ENCODE measurements at regions not wholly inside any gene's neighbourhood (a gene's known extent, or its start where the extent isn't known, plus 50 kb on each side); places are given as distances from the start of the nearest gene placed in this dataset.

DNA sequence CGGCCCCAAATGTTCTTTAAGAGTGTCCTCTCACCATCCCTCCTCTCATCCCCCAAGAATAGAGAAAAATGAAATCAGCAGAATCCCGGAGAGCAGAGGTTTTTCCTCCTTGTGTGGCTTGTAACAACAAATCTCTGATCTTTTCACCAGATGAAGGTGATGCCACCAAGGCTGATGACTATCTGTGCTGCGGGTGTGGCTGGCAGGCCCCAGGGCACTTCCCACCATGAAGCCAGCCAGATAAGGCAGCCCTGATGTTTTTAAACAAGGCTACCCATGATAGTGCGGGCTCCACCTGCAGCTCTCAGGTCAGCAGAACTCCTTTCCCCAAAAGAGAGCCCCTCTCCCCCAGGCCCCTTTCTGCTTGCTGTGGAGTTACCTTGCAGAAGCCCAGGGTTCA, 58.0 kb upstream of the PARP11 start (continued):
- TF ChIP-seq, protein P1, sequence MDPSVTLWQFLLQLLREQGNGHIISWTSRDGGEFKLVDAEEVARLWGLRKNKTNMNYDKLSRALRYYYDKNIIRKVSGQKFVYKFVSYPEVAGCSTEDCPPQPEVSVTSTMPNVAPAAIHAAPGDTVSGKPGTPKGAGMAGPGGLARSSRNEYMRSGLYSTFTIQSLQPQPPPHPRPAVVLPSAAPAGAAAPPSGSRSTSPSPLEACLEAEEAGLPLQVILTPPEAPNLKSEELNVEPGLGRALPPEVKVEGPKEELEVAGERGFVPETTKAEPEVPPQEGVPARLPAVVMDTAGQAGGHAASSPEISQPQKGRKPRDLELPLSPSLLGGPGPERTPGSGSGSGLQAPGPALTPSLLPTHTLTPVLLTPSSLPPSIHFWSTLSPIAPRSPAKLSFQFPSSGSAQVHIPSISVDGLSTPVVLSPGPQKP (IDR thresholded peaks at IDR 0.05; ENCODE audit: low read depth, low read length): no peak
- TF ChIP-seq EED (IDR thresholded peaks at IDR 0.05; ENCODE audit: low read depth) (no peak), NFYA (IDR thresholded peaks at IDR 0.05; ENCODE audit: borderline replicate concordance, low read depth, low read length) (no peak), YY1 (IDR thresholded peaks at IDR 0.05; ENCODE audit: low read depth, low read length) (no peak), RAD51 (IDR thresholded peaks at IDR 0.05) (no peak), JUND (IDR thresholded peaks at IDR 0.05; ENCODE audit: low read depth, low read length) (no peak), SMC3 (IDR thresholded peaks at IDR 0.05; ENCODE audit: borderline replicate concordance, low read length) (no peak)
- TF ChIP-seq, protein P2, sequence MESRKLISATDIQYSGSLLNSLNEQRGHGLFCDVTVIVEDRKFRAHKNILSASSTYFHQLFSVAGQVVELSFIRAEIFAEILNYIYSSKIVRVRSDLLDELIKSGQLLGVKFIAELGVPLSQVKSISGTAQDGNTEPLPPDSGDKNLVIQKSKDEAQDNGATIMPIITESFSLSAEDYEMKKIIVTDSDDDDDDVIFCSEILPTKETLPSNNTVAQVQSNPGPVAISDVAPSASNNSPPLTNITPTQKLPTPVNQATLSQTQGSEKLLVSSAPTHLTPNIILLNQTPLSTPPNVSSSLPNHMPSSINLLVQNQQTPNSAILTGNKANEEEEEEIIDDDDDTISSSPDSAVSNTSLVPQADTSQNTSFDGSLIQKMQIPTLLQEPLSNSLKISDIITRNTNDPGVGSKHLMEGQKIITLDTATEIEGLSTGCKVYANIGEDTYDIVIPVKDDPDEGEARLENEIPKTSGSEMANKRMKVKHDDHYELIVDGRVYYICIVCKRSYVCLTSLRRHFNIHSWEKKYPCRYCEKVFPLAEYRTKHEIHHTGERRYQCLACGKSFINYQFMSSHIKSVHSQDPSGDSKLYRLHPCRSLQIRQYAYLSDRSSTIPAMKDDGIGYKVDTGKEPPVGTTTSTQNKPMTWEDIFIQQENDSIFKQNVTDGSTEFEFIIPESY (IDR thresholded peaks at IDR 0.05): no peak

DNA sequence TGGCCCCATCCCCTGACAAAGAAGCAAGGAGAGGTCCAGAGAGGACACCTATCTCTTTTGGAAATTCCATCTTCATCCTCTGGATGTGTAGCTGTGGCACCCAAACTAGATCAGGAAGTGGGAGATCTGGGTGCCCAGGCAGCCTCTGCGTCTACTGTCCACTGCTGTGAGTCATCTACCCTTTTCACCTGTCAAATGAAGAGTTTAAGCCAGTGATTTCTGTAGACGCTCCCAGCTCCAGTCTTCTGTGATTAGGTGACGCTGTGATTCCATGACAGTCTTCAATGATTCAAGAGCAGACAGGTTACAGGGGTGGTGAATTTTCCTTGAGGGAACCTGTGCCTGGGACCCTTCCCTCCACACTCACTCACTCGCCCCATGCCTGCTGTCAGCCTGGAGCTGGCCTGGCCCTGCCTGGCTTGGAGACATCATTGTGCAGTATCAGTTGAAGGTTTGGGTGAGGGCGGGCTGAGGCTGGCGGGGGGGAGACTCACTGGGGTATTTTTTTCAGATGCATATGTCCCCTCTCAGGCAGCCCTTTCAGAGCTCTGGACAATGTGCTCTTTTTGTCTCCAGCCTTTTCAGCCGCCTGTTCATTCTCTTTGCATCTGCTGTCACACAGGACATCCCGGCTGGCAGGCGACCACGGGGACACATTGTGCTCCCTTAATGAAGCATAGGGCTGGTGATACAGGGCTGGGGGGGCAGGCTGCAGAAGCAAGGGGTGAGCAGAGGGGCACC, 56.8 kb upstream of the PARP11 start:
- FAIRE-seq (no peak), DNase-seq (ENCODE audit: low read depth, low spot score) (no peak), ATAC-seq (no peak)
- no TSS peak for BruUV-seq (replicated peaks)
- Histone ChIP-seq H3K27ac (ENCODE audit: control insufficient read depth, insufficient read depth) (no peak overlapping the region), H4K20me1 (ENCODE audit: control insufficient read depth, insufficient read depth) (no peaks in the 10 kb centered on the region), H3K27me3 (replicated peaks in 1 of 2; ENCODE audit: control insufficient read depth in 2 of 2, insufficient read depth in 2 of 2, low read length in 1 of 2) (peaks cover 5 to 9% of the 10 kb centered on the region in 2 experiments), H3K4me3 (no peak overlapping the region), H3K4me1 (ENCODE audit: control insufficient read depth, insufficient read depth, low read length) (no peaks in the 10 kb centered on the region), H3K79me2 (ENCODE audit: control insufficient read depth, insufficient read depth, low read length) (no peaks in the 10 kb centered on the region), H2AFZ (ENCODE audit: control insufficient read depth, low read depth, low read length) (no peak overlapping the region), H3K4me2 (ENCODE audit: control insufficient read depth, insufficient read depth) (no peak overlapping the region), H3K36me3 (ENCODE audit: control insufficient read depth in 2 of 2, insufficient read depth in 2 of 2, low read length in 1 of 2) (no peaks in the 10 kb centered on the region), H3K9me3 (replicated peaks; ENCODE audit: control insufficient read depth, insufficient read depth, low read length) (no peaks in the 10 kb centered on the region), H3K9ac (ENCODE audit: control insufficient read depth, insufficient read depth, low read length) (no peak overlapping the region)
- ChIA-PET SMC1A (ENCODE audit: uncharacterized antibody, unreplicated experiment) (no interaction called here), RAD21 (ENCODE audit: unreplicated experiment) (no interaction called here), POLR2A (no interaction called here), CTCF (no interaction called here)
- intact Hi-C loops (cut with micrococcal nuclease; ENCODE audit: unreplicated experiment) (no loop called here), in situ Hi-C loops (cut with MboI) (no loop called here)
- WGBS (ENCODE audit: insufficient coverage, insufficient replicate concordance, low lambda C conversion rate, missing lambda C conversion rate): 23% methylated on average over 10 of the region's 10 CpGs
- TF ChIP-seq NR2F1 (conservative IDR thresholded peaks at IDR 0.05): no peak
- TF ChIP-seq POLR2A (IDR thresholded peaks at IDR 0.05; ENCODE audit: low read depth, low read length): no peak
- TF ChIP-seq, protein P3, sequence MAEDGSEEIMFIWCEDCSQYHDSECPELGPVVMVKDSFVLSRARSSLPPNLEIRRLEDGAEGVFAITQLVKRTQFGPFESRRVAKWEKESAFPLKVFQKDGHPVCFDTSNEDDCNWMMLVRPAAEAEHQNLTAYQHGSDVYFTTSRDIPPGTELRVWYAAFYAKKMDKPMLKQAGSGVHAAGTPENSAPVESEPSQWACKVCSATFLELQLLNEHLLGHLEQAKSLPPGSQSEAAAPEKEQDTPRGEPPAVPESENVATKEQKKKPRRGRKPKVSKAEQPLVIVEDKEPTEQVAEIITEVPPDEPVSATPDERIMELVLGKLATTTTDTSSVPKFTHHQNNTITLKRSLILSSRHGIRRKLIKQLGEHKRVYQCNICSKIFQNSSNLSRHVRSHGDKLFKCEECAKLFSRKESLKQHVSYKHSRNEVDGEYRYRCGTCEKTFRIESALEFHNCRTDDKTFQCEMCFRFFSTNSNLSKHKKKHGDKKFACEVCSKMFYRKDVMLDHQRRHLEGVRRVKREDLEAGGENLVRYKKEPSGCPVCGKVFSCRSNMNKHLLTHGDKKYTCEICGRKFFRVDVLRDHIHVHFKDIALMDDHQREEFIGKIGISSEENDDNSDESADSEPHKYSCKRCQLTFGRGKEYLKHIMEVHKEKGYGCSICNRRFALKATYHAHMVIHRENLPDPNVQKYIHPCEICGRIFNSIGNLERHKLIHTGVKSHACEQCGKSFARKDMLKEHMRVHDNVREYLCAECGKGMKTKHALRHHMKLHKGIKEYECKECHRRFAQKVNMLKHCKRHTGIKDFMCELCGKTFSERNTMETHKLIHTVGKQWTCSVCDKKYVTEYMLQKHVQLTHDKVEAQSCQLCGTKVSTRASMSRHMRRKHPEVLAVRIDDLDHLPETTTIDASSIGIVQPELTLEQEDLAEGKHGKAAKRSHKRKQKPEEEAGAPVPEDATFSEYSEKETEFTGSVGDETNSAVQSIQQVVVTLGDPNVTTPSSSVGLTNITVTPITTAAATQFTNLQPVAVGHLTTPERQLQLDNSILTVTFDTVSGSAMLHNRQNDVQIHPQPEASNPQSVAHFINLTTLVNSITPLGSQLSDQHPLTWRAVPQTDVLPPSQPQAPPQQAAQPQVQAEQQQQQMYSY (CRISPR knock-in tag; IDR thresholded peaks at IDR 0.05): no peak
- TF ChIP-seq SIN3A (IDR thresholded peaks at IDR 0.05; ENCODE audit: low read depth, low read length): no peak
- TF ChIP-seq TAF1 (IDR thresholded peaks at IDR 0.05; ENCODE audit: borderline replicate concordance, low read depth, low read length): no peak
- TF ChIP-seq, protein P4, sequence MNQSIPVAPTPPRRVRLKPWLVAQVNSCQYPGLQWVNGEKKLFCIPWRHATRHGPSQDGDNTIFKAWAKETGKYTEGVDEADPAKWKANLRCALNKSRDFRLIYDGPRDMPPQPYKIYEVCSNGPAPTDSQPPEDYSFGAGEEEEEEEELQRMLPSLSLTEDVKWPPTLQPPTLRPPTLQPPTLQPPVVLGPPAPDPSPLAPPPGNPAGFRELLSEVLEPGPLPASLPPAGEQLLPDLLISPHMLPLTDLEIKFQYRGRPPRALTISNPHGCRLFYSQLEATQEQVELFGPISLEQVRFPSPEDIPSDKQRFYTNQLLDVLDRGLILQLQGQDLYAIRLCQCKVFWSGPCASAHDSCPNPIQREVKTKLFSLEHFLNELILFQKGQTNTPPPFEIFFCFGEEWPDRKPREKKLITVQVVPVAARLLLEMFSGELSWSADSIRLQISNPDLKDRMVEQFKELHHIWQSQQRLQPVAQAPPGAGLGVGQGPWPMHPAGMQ (IDR thresholded peaks at IDR 0.05; ENCODE audit: borderline replicate concordance): no peak
- TF ChIP-seq FOXM1 (IDR thresholded peaks at IDR 0.05; ENCODE audit: low read depth, low read length): no peak
- TF ChIP-seq FOXK2 (IDR thresholded peaks at IDR 0.05): no peak
- TF ChIP-seq CHD2 (IDR thresholded peaks at IDR 0.05; ENCODE audit: borderline replicate concordance, low read depth, low read length): no peak
